Liver (tissue), 8 donors: ENCODE measurements at regions not wholly inside any gene's neighbourhood (a gene's known extent, or its start where the extent isn't known, plus 50 kb on each side); places are given as distances from the start of the nearest gene placed in this dataset.

ENCODE experiments used
- DNase-seq: peaks from one replicate; pipeline ENCODE4 v3.0.0-alpha.2; 2017; ENCODE audit warnings: low spot score
- H3K27ac ChIP-seq, 2 donors: one replicate each; pipeline ENCODE4 v1.7.0; 2013; ENCODE audit warnings: inconsistent platforms in 2 of 2, low read length in 2 of 2, control low read depth in 1 of 2, low read depth in 1 of 2, mild to moderate bottlenecking in 1 of 2
- H3K27me3 ChIP-seq, 4 donors: one replicate each; pipeline versions ENCODE4 v1.6.1 to v1.7.0; 2013; ENCODE audit warnings: low read length in 3 of 4, inconsistent platforms in 1 of 4, mild to moderate bottlenecking in 1 of 4, moderate library complexity in 1 of 4; ENCODE audit not compliant: control insufficient read depth in 4 of 4, insufficient read depth in 4 of 4
- H3K36me3 ChIP-seq, 4 donors: one replicate each; pipeline versions ENCODE4 v1.6.1 to v1.7.0; 2013; ENCODE audit warnings: low read length in 3 of 4, mild to moderate bottlenecking in 3 of 4, low read depth in 1 of 4, moderate library complexity in 1 of 4; ENCODE audit not compliant: control insufficient read depth in 4 of 4, insufficient read depth in 3 of 4
- H3K4me1 ChIP-seq, 4 donors: one replicate each; pipeline versions ENCODE4 v1.6.1 to v1.7.0; 2013; ENCODE audit warnings: low read length in 3 of 4, mild to moderate bottlenecking in 3 of 4, moderate library complexity in 1 of 4; ENCODE audit not compliant: control insufficient read depth in 4 of 4, insufficient read depth in 4 of 4
- H3K4me3 ChIP-seq, 3 donors: one replicate each; pipeline versions ENCODE4 v1.6.1 to v1.7.0; 2013; ENCODE audit warnings: low read length in 3 of 3, control low read depth in 1 of 3, low read depth in 1 of 3, mild to moderate bottlenecking in 1 of 3
- H3K9ac ChIP-seq, 2 donors: one replicate each; pipeline ENCODE4 v1.7.0; 2013; ENCODE audit warnings: low read length in 2 of 2, mild to moderate bottlenecking in 2 of 2, moderate library complexity in 2 of 2, control low read depth in 1 of 2, low read depth in 1 of 2
- H3K9me3 ChIP-seq, 4 donors: one replicate each; pipeline versions ENCODE4 v1.6.1 to v1.7.0; 2013; ENCODE audit warnings: low read length in 3 of 4; ENCODE audit not compliant: control insufficient read depth in 4 of 4
- EGR1 ChIP-seq, 2 donors: IDR thresholded peaks; 2 replicates each; pipeline ENCODE4 v1.6.1; 2016 to 2018; ENCODE audit warnings: antibody characterized with exemption in 2 of 2, low read depth in 2 of 2
- FOXA1 ChIP-seq: IDR thresholded peaks from 2 replicates; pipeline ENCODE4 v1.6.1; 2016; ENCODE audit warnings: antibody characterized with exemption
- FOXA2 ChIP-seq: IDR thresholded peaks from 2 replicates; pipeline ENCODE4 v1.6.1; 2016; ENCODE audit warnings: antibody characterized with exemption
- HNF4A ChIP-seq, 2 donors: conservative IDR thresholded peaks; 2 replicates each; pipeline ENCODE4 v1.6.1; 2016; ENCODE audit warnings: antibody characterized with exemption in 2 of 2, mild to moderate bottlenecking in 2 of 2
- HNF4G ChIP-seq: IDR thresholded peaks from 2 replicates; pipeline ENCODE4 v1.6.1; 2016; ENCODE audit warnings: antibody characterized with exemption
- JUND ChIP-seq, 2 donors: IDR thresholded peaks; 2 replicates each; pipeline ENCODE4 v1.6.1; 2016; ENCODE audit warnings: antibody characterized with exemption in 2 of 2
- NR2F2 ChIP-seq: IDR thresholded peaks from 2 replicates; pipeline ENCODE4 v1.6.1; 2016; ENCODE audit warnings: antibody characterized with exemption
- RXRA ChIP-seq, 2 donors: IDR thresholded peaks; 2 replicates each; pipeline ENCODE4 v1.6.1; 2017 to 2018; ENCODE audit warnings: antibody characterized with exemption in 2 of 2, mild to moderate bottlenecking in 1 of 2
- SP1 ChIP-seq: IDR thresholded peaks from 2 replicates; pipeline ENCODE4 v1.6.1; 2018; ENCODE audit warnings: antibody characterized with exemption, mild to moderate bottlenecking
- TAF1 ChIP-seq: conservative IDR thresholded peaks from 2 replicates; pipeline ENCODE4 v1.6.1; 2016; ENCODE audit warnings: antibody characterized with exemption, mild to moderate bottlenecking
- WGBS: extraction: QIAGEN DNeasy Blood & Tissue Kit; methylation state at CpG from one replicate; pipeline ENCODE4 v1.1.7; 2013; 5-methylcytosine and 5-hydroxymethylcytosine counted together
- TF ChIP-seq, protein P1 (sequence below): IDR thresholded peaks from 2 replicates; pipeline ENCODE4 v1.6.1; 2016; ENCODE audit warnings: antibody characterized with exemption, mild to moderate bottlenecking
- TF ChIP-seq, protein P2 (sequence below): fragments of 150-350 bp; IDR thresholded peaks from 2 replicates; pipeline ENCODE4 v1.5.1; 2017; ENCODE audit warnings: improper control_type of control experiment, low read depth, low read length; ENCODE audit not compliant: missing input control
- TF ChIP-seq, protein P3 (sequence below): IDR thresholded peaks from 2 replicates; pipeline ENCODE4 v1.6.1; 2016; ENCODE audit warnings: antibody characterized with exemption
- TF ChIP-seq, protein P4 (sequence below): IDR thresholded peaks from 2 replicates; pipeline ENCODE4 v1.6.1; 2016; ENCODE audit warnings: antibody characterized with exemption
- TF ChIP-seq, protein P5 (sequence below): IDR thresholded peaks from 2 replicates; pipeline ENCODE4 v1.6.1; 2016; ENCODE audit warnings: antibody characterized with exemption
- donor health status: healthy.
- donor health status: healthy.
- donor health status: healthy.
- donor health status: healthy.
- donor health status: healthy.

DNA sequence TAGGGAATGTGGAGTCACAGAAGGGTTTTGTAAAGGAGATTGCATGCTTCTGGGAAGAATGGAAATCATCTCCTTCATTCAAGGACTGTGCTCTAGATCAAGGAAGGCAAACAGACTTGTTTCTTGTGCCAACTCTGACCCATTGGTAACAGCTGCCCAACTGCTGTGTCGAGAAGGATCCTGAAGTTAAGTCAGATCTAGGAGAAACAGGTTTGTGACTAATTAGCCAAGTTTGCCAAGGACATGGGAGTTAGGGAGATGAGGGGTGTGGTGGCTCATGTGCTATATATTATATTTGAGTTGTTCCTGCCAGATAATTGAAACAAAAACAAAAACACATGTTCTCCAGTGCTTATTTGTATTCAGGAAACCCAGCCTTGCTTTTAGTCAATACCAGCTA lies 251.2 kb upstream of the USP24 start:
- TF ChIP-seq NR2F2 (no peak), RXRA (IDR thresholded peaks at IDR 0.05) (no peak), JUND (IDR thresholded peaks at IDR 0.05) (no peak), SP1 (no peak)
- TF ChIP-seq, protein P1, sequence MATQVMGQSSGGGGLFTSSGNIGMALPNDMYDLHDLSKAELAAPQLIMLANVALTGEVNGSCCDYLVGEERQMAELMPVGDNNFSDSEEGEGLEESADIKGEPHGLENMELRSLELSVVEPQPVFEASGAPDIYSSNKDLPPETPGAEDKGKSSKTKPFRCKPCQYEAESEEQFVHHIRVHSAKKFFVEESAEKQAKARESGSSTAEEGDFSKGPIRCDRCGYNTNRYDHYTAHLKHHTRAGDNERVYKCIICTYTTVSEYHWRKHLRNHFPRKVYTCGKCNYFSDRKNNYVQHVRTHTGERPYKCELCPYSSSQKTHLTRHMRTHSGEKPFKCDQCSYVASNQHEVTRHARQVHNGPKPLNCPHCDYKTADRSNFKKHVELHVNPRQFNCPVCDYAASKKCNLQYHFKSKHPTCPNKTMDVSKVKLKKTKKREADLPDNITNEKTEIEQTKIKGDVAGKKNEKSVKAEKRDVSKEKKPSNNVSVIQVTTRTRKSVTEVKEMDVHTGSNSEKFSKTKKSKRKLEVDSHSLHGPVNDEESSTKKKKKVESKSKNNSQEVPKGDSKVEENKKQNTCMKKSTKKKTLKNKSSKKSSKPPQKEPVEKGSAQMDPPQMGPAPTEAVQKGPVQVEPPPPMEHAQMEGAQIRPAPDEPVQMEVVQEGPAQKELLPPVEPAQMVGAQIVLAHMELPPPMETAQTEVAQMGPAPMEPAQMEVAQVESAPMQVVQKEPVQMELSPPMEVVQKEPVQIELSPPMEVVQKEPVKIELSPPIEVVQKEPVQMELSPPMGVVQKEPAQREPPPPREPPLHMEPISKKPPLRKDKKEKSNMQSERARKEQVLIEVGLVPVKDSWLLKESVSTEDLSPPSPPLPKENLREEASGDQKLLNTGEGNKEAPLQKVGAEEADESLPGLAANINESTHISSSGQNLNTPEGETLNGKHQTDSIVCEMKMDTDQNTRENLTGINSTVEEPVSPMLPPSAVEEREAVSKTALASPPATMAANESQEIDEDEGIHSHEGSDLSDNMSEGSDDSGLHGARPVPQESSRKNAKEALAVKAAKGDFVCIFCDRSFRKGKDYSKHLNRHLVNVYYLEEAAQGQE: no peak
- TF ChIP-seq, protein P2, sequence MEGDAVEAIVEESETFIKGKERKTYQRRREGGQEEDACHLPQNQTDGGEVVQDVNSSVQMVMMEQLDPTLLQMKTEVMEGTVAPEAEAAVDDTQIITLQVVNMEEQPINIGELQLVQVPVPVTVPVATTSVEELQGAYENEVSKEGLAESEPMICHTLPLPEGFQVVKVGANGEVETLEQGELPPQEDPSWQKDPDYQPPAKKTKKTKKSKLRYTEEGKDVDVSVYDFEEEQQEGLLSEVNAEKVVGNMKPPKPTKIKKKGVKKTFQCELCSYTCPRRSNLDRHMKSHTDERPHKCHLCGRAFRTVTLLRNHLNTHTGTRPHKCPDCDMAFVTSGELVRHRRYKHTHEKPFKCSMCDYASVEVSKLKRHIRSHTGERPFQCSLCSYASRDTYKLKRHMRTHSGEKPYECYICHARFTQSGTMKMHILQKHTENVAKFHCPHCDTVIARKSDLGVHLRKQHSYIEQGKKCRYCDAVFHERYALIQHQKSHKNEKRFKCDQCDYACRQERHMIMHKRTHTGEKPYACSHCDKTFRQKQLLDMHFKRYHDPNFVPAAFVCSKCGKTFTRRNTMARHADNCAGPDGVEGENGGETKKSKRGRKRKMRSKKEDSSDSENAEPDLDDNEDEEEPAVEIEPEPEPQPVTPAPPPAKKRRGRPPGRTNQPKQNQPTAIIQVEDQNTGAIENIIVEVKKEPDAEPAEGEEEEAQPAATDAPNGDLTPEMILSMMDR: no peak
- TF ChIP-seq, protein P3, sequence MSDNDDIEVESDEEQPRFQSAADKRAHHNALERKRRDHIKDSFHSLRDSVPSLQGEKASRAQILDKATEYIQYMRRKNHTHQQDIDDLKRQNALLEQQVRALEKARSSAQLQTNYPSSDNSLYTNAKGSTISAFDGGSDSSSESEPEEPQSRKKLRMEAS: no peak
- H3K9ac ChIP-seq: no peak overlapping the region
- H3K4me3 ChIP-seq: no peak overlapping the region
- H3K36me3 ChIP-seq: no peaks in the 10 kb centered on the region
- no peaks in the 10 kb centered on the region for H3K9me3 ChIP-seq
- no peaks in the 10 kb centered on the region for H3K4me1 ChIP-seq
- no peak for DNase-seq
- H3K27ac ChIP-seq: no peak overlapping the region
- H3K27me3 ChIP-seq: no peaks in the 10 kb centered on the region
- 76% methylated on average over 1 of the region's 1 CpG for WGBS

GRCh38 chr1:55464550-55464949 lies 249.4 kb upstream of the USP24 start:
- 84% methylated on average over 1 of the region's 1 CpG for WGBS
- no peak overlapping the region for H3K27ac ChIP-seq
- H3K4me3 ChIP-seq: no peak overlapping the region
- H3K36me3 ChIP-seq: no peaks in the 10 kb centered on the region
- DNase-seq: no peak
- H3K27me3 ChIP-seq: no peaks in the 10 kb centered on the region
- H3K9me3 ChIP-seq: no peaks in the 10 kb centered on the region
- H3K9ac ChIP-seq: no peak overlapping the region
- no peaks in the 10 kb centered on the region for H3K4me1 ChIP-seq
- TF ChIP-seq, protein P4, sequence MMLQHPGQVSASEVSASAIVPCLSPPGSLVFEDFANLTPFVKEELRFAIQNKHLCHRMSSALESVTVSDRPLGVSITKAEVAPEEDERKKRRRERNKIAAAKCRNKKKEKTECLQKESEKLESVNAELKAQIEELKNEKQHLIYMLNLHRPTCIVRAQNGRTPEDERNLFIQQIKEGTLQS: no peak
- TF ChIP-seq JUND (IDR thresholded peaks at IDR 0.05): no peak

DNA sequence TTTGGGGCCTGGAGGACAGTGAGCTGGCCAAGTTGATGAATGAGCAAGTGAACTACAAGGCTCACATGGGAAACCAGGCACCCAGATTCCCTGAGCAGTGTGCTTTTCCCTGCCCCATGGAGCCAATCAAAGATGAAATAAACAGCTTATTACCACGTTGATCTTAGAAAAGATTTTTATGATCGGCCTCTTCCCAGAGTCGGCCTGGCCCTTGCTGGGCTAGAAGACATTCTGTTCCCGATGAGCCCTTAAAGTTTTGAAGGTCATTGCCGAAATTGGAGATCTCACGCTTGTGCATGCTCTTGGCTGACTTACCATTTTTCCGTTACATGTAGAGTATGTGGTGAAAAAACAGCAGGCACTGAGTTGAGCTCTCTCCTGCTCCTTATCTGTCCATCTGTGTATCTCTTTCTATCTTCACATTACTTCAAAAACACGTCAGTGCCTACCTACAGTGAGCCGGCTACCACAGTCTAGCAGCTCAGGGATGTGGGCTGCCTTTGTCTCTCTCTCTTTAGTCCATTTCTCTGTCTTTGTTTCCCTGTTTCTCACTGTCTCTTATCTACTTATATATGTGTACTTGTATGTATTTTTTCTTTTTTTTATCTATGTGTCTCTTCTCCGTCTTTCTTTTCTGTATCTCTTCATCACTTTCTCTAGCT lies 248.8 kb upstream of the USP24 start:
- 88% methylated on average over 10 of the region's 10 CpGs for WGBS
- Histone ChIP-seq H3K4me3 (no peak overlapping the region), H3K4me1 (no peaks in the 10 kb centered on the region), H3K9me3 (no peaks in the 10 kb centered on the region), H3K36me3 (no peaks in the 10 kb centered on the region), H3K27me3 (no peaks in the 10 kb centered on the region), H3K27ac (no peak overlapping the region), H3K9ac (no peak overlapping the region)
- DNase-seq: no peak
- TF ChIP-seq, protein P3: no peak
- TF ChIP-seq FOXA2: no peak
- TF ChIP-seq TAF1: no peak
- TF ChIP-seq, protein P5, sequence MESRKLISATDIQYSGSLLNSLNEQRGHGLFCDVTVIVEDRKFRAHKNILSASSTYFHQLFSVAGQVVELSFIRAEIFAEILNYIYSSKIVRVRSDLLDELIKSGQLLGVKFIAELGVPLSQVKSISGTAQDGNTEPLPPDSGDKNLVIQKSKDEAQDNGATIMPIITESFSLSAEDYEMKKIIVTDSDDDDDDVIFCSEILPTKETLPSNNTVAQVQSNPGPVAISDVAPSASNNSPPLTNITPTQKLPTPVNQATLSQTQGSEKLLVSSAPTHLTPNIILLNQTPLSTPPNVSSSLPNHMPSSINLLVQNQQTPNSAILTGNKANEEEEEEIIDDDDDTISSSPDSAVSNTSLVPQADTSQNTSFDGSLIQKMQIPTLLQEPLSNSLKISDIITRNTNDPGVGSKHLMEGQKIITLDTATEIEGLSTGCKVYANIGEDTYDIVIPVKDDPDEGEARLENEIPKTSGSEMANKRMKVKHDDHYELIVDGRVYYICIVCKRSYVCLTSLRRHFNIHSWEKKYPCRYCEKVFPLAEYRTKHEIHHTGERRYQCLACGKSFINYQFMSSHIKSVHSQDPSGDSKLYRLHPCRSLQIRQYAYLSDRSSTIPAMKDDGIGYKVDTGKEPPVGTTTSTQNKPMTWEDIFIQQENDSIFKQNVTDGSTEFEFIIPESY: no peak
- TF ChIP-seq HNF4A (conservative IDR thresholded peaks at IDR 0.05): no peak
- TF ChIP-seq FOXA1: no peak
- TF ChIP-seq HNF4G: no peak
- no peak for TF ChIP-seq EGR1 (IDR thresholded peaks at IDR 0.05; ENCODE audit: low read depth in 2 of 2)
